D721Med (cell line): ENCODE measurements at regions not wholly inside any gene's neighbourhood (a gene's known extent, or its start where the extent isn't known, plus 50 kb on each side); places are given as distances from the start of the nearest gene placed in this dataset.

Experiments used
- DNase-seq: peaks from one replicate; pipeline ENCODE4 v3.0.0; 2011; ENCODE audit warnings: low spot score; ENCODE audit not compliant: insufficient read length
- FAIRE-seq: peaks from 2 replicates; lab custom pipeline; 2011; peaks lifted over from hg19 to GRCh38; lab: Jason Lieb, UNC
- CTCF ChIP-seq: IDR thresholded peaks from 2 replicates; pipeline ENCODE4 v1.5.1; 2012; ENCODE audit warnings: mild to moderate bottlenecking, control low read depth; ENCODE audit not compliant: insufficient read depth; ENCODE audit errors: missing control alignments

DNA sequence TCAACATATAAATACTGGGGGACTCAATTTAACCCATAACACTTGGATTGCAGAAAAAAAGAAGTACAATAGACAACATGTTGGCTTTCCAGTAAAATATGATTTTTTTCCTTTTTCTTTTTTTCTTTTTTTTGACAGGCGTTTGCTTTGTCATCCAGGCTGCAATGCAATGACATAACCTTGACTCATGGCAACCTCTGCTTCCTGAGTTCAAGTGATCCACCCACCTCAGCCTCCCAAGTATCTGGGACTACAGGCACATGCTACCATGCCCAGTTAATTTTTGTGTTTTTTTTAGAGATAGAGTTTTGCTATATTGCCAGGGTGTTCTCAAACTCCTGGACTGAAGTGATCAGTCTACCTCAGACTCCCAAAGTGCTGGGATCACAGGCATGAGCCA lies 1512.0 kb upstream of the PRMT6 start:
- no peak for DNase-seq
- no peak for FAIRE-seq
- no peak for TF ChIP-seq CTCF

- no peak for TF ChIP-seq CTCF
- FAIRE-seq: no peak
Measured at GRCh38 chr1:105556266-105556665, 1500.2 kb upstream of the PRMT6 start.

GRCh38 chr1:105558023-105558422 lies 1498.5 kb upstream of the PRMT6 start:
- FAIRE-seq: no peak
- no peak for DNase-seq
- TF ChIP-seq CTCF: no peak

More at GRCh38 chr1:105556266-105556665, 1500.2 kb upstream of the PRMT6 start:
- no peak for DNase-seq

GRCh38 chr1:105565006-105565405 lies 1491.5 kb upstream of the PRMT6 start:
- no peak for TF ChIP-seq CTCF
- no peak for FAIRE-seq

GRCh38 chr1:105585791-105586190 lies 1470.7 kb upstream of the PRMT6 start:
- FAIRE-seq: no peak
- no peak for DNase-seq
- TF ChIP-seq CTCF: no peak

More at GRCh38 chr1:105565006-105565405, 1491.5 kb upstream of the PRMT6 start:
- no peak for DNase-seq

DNA sequence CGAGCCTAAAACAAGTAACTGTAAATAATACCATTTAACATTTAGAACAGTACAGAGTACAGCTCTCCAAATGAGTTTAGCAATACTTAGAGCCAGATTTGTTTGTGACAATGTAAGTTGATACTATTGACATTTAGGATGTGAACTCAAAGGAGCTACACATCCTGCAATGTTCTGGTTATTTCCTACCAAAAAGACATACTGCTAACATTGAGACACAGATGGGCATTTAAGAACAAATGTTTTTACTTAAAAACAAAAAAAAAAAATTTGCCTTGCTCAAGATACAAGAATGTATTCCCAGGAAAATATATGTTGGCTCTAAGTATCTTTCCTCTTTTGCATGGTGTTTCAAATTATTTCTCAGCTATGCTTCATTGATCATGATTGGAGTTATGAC lies 1464.8 kb upstream of the PRMT6 start:
- no peak for DNase-seq
- no peak for TF ChIP-seq CTCF
- FAIRE-seq: no peak

DNA sequence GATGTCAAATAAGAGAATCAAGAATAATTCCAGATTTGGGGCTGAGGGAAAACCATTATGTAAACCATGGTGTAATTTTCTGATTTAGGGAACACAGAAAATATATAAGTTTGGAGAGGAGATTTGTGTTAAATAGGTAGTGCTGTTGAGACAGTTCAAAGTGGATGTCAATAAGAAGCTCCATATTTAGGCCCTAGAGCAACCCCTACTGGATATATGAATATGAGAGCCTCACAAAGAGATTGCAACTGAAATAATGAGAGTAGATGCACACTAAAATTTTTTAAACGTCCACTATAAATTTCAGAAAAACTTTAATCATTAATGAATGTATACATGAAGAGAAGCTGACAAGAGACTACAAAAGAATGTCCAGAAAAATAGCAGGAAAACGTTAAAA lies 1447.8 kb upstream of the PRMT6 start:
- FAIRE-seq (no peak), DNase-seq (no peak)
- peak; percentile 11 for TF ChIP-seq CTCF
